GM23338 (cell line): ENCODE measurements at regions not wholly inside any gene's neighbourhood (a gene's known extent, or its start where the extent isn't known, plus 50 kb on each side); places are given as distances from the start of the nearest gene placed in this dataset.

ENCODE experiments used
- ATAC-seq: fragments of 200-7000 bp; cut with Tn5 transposase; 3 replicates; pipeline ENCODE4 v1.9.1; 2020
- DNase-seq: peaks from one replicate; pipeline ENCODE4 v3.0.0-alpha.2; 2015; ENCODE audit warnings: low spot score
- H2AFZ ChIP-seq: fragments of 200-600 bp; sonication (generic); 2 replicates; pipeline ENCODE4 v1.8.0; 2016; ENCODE audit warnings: antibody characterized with exemption, mild to moderate bottlenecking, moderate library complexity
- H3F3A ChIP-seq: fragments of 200-600 bp; sonication (generic); replicated peaks from 2 replicates; pipeline ENCODE4 v1.8.0; 2017; ENCODE audit warnings: antibody characterized with exemption, mixed run types, low read depth
- H3K27ac ChIP-seq: fragments of 200-600 bp; sonication (generic); 2 replicates; pipeline ENCODE4 v1.6.1; 2016; ENCODE audit warnings: low read depth
- H3K27me3 ChIP-seq: fragments of 200-600 bp; sonication (generic); 2 replicates; pipeline ENCODE4 v1.8.0; 2016; ENCODE audit warnings: mild to moderate bottlenecking, mixed run types, moderate library complexity; ENCODE audit not compliant: insufficient read depth
- H3K36me3 ChIP-seq: fragments of 200-600 bp; sonication (generic); 2 replicates; pipeline ENCODE4 v1.8.0; 2016; ENCODE audit warnings: mild to moderate bottlenecking; ENCODE audit not compliant: insufficient read depth
- H3K4me1 ChIP-seq: fragments of 200-600 bp; sonication (generic); 2 replicates; pipeline ENCODE4 v1.8.0; 2016; ENCODE audit warnings: mild to moderate bottlenecking, moderate library complexity; ENCODE audit not compliant: insufficient read depth
- H3K4me2 ChIP-seq: fragments of 200-600 bp; sonication (generic); 2 replicates; pipeline ENCODE4 v1.7.1; 2017; ENCODE audit warnings: mixed run types
- H3K4me3 ChIP-seq: fragments of 200-600 bp; sonication (generic); 2 replicates; pipeline ENCODE4 v1.6.1; 2016; ENCODE audit warnings: mixed run types
- H3K79me2 ChIP-seq: fragments of 200-600 bp; sonication (generic); replicated peaks from 2 replicates; pipeline ENCODE4 v1.8.0; 2017; ENCODE audit warnings: mild to moderate bottlenecking; ENCODE audit not compliant: insufficient read depth
- H3K9me2 ChIP-seq: fragments of 200-600 bp; sonication (generic); 2 replicates; pipeline ENCODE4 v1.8.0; 2017; ENCODE audit not compliant: insufficient read depth
- H4K20me1 ChIP-seq: fragments of 200-600 bp; sonication (generic); replicated peaks from 2 replicates; pipeline ENCODE4 v1.8.0; 2017; ENCODE audit warnings: mild to moderate bottlenecking; ENCODE audit not compliant: insufficient read depth
- H3K27ac Mint-ChIP-seq: 2 replicates; pipeline ENCODE4 v1.8.0; 2020; ENCODE audit warnings: inconsistent platforms, mild to moderate bottlenecking, moderate library complexity, mixed read lengths
- H3K27me3 Mint-ChIP-seq: 3 replicates; pipeline ENCODE4 v1.8.0; 2022; ENCODE audit warnings: low read depth, mild to moderate bottlenecking, moderate library complexity, mixed read lengths, inconsistent platforms; ENCODE audit not compliant: insufficient read depth, poor library complexity
- H3K36me3 Mint-ChIP-seq: 3 replicates; pipeline ENCODE4 v1.8.0; 2021; ENCODE audit warnings: low read depth, mild to moderate bottlenecking, inconsistent platforms, moderate library complexity, mixed read lengths
- H3K4me1 Mint-ChIP-seq: 3 replicates; pipeline ENCODE4 v1.8.0; 2020; ENCODE audit warnings: mild to moderate bottlenecking, inconsistent platforms, mixed read lengths
- H3K4me3 Mint-ChIP-seq: 3 replicates; pipeline ENCODE4 v1.8.0; 2021; ENCODE audit warnings: moderate library complexity, mild to moderate bottlenecking, inconsistent platforms, mixed read lengths
- H3K9me3 Mint-ChIP-seq: 3 replicates; pipeline ENCODE4 v1.8.0; 2020; ENCODE audit warnings: moderate library complexity, mild to moderate bottlenecking, inconsistent platforms, mixed read lengths
- CREB1 ChIP-seq: fragments of 250-450 bp; sonication (Bioruptor Pico); IDR thresholded peaks from 2 replicates; pipeline ENCODE4 v1.5.0; 2020; ENCODE audit warnings: low read depth, mild to moderate bottlenecking, moderate library complexity
- EZH2 ChIP-seq: fragments of 200-600 bp; sonication (generic); IDR thresholded peaks from one replicate; pipeline ENCODE4 v1.8.0; 2017; ENCODE audit warnings: antibody characterized with exemption, mild to moderate bottlenecking, low read depth; ENCODE audit not compliant: unreplicated experiment
- EZH2phosphoT487 ChIP-seq: fragments of 200-600 bp; sonication (generic); IDR thresholded peaks from one replicate; pipeline ENCODE4 v1.8.1; 2018; ENCODE audit warnings: antibody characterized with exemption; ENCODE audit not compliant: unreplicated experiment
- JUNB ChIP-seq: IDR thresholded peaks from one replicate; pipeline ENCODE4 v1.6.1; 2016; ENCODE audit warnings: antibody characterized with exemption; ENCODE audit not compliant: unreplicated experiment
- NANOG ChIP-seq: IDR thresholded peaks from 2 replicates; pipeline ENCODE4 v1.6.1; 2016; ENCODE audit warnings: antibody characterized with exemption, borderline replicate concordance
- POLR2AphosphoS5 ChIP-seq: IDR thresholded peaks from 2 replicates; pipeline ENCODE4 v1.6.1; 2016; ENCODE audit warnings: antibody characterized with exemption, low read depth
- STAT1 ChIP-seq: IDR thresholded peaks from one replicate; pipeline ENCODE4 v1.6.1; 2016; ENCODE audit warnings: antibody characterized with exemption; ENCODE audit not compliant: unreplicated experiment
- ZNF114 ChIP-seq: fragments of 250-450 bp; sonication (Bioruptor Pico); IDR thresholded peaks from 2 replicates; pipeline ENCODE4 v1.5.0; 2020; ENCODE audit warnings: mild to moderate bottlenecking, moderate library complexity
- ZNF331 ChIP-seq: fragments of 250-450 bp; sonication (Bioruptor Pico); IDR thresholded peaks from 2 replicates; pipeline ENCODE4 v1.5.0; 2020; ENCODE audit warnings: low read depth, mild to moderate bottlenecking, moderate library complexity
- TF ChIP-seq, protein P1 (sequence below): IDR thresholded peaks from one replicate; pipeline ENCODE4 v1.6.1; 2018; ENCODE audit warnings: antibody characterized with exemption; ENCODE audit not compliant: unreplicated experiment
- TF ChIP-seq, protein P2 (sequence below): IDR thresholded peaks from 2 replicates; pipeline ENCODE4 v1.6.1; 2016; ENCODE audit warnings: antibody characterized with exemption
- TF ChIP-seq, protein P3 (sequence below): fragments of 250-450 bp; sonication (Bioruptor Pico); IDR thresholded peaks from 2 replicates; pipeline ENCODE4 v1.5.0; 2020; ENCODE audit warnings: mild to moderate bottlenecking, moderate library complexity
- TF ChIP-seq, protein P4 (sequence below), 2 experiments: fragments of 200-600 bp in 1 of 2; sonication (generic) in 1 of 2; conservative IDR thresholded peaks; 2 replicates each; pipeline versions ENCODE4 v1.5.1 to v1.6.1; 2016 to 2017; ENCODE audit warnings: antibody characterized with exemption in 2 of 2, low read depth in 2 of 2, mild to moderate bottlenecking in 2 of 2, moderate library complexity in 1 of 2

DNA sequence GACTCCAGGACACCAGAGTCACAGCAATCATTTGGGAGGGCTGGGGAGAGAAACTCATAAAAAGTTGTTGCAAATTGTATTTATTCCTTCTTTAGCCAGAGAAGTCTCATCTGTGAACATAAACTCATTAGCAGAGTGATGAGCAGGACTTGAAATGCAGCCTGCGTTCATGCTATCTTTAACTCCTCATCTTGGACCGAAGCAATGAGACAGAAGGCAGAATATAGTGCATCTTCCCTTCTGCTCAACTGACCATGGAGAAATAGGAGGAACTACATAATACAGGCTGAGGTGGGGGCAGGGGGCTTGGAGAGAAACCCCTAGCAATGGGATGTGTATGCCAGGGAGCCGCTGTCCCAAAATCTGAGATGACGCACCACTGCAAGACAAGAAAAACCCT is 121.8 kb upstream of the AJAP1 start:
- no peaks in the 10 kb centered on the region for H3K79me2 ChIP-seq
- TF ChIP-seq, protein P1, sequence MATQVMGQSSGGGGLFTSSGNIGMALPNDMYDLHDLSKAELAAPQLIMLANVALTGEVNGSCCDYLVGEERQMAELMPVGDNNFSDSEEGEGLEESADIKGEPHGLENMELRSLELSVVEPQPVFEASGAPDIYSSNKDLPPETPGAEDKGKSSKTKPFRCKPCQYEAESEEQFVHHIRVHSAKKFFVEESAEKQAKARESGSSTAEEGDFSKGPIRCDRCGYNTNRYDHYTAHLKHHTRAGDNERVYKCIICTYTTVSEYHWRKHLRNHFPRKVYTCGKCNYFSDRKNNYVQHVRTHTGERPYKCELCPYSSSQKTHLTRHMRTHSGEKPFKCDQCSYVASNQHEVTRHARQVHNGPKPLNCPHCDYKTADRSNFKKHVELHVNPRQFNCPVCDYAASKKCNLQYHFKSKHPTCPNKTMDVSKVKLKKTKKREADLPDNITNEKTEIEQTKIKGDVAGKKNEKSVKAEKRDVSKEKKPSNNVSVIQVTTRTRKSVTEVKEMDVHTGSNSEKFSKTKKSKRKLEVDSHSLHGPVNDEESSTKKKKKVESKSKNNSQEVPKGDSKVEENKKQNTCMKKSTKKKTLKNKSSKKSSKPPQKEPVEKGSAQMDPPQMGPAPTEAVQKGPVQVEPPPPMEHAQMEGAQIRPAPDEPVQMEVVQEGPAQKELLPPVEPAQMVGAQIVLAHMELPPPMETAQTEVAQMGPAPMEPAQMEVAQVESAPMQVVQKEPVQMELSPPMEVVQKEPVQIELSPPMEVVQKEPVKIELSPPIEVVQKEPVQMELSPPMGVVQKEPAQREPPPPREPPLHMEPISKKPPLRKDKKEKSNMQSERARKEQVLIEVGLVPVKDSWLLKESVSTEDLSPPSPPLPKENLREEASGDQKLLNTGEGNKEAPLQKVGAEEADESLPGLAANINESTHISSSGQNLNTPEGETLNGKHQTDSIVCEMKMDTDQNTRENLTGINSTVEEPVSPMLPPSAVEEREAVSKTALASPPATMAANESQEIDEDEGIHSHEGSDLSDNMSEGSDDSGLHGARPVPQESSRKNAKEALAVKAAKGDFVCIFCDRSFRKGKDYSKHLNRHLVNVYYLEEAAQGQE, result no peak
- no peak for TF ChIP-seq EZH2
- TF ChIP-seq JUNB, result no peak
- no peak for TF ChIP-seq POLR2AphosphoS5
- TF ChIP-seq ZNF331 (CRISPR knock-in tag), result no peak
- TF ChIP-seq, protein P2, sequence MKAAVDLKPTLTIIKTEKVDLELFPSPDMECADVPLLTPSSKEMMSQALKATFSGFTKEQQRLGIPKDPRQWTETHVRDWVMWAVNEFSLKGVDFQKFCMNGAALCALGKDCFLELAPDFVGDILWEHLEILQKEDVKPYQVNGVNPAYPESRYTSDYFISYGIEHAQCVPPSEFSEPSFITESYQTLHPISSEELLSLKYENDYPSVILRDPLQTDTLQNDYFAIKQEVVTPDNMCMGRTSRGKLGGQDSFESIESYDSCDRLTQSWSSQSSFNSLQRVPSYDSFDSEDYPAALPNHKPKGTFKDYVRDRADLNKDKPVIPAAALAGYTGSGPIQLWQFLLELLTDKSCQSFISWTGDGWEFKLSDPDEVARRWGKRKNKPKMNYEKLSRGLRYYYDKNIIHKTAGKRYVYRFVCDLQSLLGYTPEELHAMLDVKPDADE, result no peak
- TF ChIP-seq, protein P3, sequence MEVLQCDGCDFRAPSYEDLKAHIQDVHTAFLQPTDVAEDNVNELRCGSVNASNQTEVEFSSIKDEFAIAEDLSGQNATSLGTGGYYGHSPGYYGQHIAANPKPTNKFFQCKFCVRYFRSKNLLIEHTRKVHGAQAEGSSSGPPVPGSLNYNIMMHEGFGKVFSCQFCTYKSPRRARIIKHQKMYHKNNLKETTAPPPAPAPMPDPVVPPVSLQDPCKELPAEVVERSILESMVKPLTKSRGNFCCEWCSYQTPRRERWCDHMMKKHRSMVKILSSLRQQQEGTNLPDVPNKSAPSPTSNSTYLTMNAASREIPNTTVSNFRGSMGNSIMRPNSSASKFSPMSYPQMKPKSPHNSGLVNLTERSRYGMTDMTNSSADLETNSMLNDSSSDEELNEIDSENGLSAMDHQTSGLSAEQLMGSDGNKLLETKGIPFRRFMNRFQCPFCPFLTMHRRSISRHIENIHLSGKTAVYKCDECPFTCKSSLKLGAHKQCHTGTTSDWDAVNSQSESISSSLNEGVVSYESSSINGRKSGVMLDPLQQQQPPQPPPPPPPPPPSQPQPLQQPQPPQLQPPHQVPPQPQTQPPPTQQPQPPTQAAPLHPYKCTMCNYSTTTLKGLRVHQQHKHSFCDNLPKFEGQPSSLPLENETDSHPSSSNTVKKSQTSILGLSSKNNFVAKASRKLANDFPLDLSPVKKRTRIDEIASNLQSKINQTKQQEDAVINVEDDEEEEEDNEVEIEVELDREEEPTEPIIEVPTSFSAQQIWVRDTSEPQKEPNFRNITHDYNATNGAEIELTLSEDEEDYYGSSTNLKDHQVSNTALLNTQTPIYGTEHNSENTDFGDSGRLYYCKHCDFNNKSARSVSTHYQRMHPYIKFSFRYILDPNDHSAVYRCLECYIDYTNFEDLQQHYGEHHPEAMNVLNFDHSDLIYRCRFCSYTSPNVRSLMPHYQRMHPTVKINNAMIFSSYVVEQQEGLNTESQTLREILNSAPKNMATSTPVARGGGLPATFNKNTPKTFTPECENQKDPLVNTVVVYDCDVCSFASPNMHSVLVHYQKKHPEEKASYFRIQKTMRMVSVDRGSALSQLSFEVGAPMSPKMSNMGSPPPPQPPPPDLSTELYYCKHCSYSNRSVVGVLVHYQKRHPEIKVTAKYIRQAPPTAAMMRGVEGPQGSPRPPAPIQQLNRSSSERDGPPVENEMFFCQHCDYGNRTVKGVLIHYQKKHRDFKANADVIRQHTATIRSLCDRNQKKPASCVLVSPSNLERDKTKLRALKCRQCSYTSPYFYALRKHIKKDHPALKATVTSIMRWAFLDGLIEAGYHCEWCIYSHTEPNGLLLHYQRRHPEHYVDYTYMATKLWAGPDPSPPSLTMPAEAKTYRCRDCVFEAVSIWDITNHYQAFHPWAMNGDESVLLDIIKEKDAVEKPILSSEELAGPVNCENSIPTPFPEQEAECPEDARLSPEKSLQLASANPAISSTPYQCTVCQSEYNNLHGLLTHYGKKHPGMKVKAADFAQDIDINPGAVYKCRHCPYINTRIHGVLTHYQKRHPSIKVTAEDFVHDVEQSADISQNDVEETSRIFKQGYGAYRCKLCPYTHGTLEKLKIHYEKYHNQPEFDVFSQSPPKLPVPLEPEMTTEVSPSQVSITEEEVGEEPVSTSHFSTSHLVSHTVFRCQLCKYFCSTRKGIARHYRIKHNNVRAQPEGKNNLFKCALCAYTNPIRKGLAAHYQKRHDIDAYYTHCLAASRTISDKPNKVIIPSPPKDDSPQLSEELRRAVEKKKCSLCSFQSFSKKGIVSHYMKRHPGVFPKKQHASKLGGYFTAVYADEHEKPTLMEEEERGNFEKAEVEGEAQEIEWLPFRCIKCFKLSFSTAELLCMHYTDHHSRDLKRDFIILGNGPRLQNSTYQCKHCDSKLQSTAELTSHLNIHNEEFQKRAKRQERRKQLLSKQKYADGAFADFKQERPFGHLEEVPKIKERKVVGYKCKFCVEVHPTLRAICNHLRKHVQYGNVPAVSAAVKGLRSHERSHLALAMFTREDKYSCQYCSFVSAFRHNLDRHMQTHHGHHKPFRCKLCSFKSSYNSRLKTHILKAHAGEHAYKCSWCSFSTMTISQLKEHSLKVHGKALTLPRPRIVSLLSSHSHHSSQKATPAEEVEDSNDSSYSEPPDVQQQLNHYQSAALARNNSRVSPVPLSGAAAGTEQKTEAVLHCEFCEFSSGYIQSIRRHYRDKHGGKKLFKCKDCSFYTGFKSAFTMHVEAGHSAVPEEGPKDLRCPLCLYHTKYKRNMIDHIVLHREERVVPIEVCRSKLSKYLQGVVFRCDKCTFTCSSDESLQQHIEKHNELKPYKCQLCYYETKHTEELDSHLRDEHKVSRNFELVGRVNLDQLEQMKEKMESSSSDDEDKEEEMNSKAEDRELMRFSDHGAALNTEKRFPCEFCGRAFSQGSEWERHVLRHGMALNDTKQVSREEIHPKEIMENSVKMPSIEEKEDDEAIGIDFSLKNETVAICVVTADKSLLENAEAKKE (CRISPR knock-in tag), result no peak
- TF ChIP-seq ZNF114, result no peak
- no peak for TF ChIP-seq EZH2phosphoT487
- TF ChIP-seq NANOG, result no peak
- no peak for TF ChIP-seq STAT1
- no peak for TF ChIP-seq CREB1 (CRISPR knock-in tag)
- TF ChIP-seq, protein P4, sequence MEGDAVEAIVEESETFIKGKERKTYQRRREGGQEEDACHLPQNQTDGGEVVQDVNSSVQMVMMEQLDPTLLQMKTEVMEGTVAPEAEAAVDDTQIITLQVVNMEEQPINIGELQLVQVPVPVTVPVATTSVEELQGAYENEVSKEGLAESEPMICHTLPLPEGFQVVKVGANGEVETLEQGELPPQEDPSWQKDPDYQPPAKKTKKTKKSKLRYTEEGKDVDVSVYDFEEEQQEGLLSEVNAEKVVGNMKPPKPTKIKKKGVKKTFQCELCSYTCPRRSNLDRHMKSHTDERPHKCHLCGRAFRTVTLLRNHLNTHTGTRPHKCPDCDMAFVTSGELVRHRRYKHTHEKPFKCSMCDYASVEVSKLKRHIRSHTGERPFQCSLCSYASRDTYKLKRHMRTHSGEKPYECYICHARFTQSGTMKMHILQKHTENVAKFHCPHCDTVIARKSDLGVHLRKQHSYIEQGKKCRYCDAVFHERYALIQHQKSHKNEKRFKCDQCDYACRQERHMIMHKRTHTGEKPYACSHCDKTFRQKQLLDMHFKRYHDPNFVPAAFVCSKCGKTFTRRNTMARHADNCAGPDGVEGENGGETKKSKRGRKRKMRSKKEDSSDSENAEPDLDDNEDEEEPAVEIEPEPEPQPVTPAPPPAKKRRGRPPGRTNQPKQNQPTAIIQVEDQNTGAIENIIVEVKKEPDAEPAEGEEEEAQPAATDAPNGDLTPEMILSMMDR (conservative IDR thresholded peaks at IDR 0.05; ENCODE audit: low read depth in 2 of 2), result no peak
- H4K20me1 ChIP-seq, result no peaks in the 10 kb centered on the region
- DNase-seq (no peak), ATAC-seq (no peak)
- Mint-ChIP-seq H3K9me3 (peaks cover 89% of the 10 kb centered on the region), H3K27me3 (peaks cover 5% of the 10 kb centered on the region), H3K36me3 (peaks cover 14% of the 10 kb centered on the region; the same call in 2 of the 3 replicates), H3K4me3 (no peak overlapping the region), H3K27ac (no peak overlapping the region), H3K4me1 (no peaks in the 10 kb centered on the region)
- no peak overlapping the region for H3K4me2 ChIP-seq
- no peaks in the 10 kb centered on the region; the same call in 1 of the 2 replicates for H3K36me3 ChIP-seq
- H3K4me1 ChIP-seq, result no peaks in the 10 kb centered on the region
- H3F3A ChIP-seq, result no peaks in the 10 kb centered on the region
- no peak overlapping the region for H3K4me3 ChIP-seq
- H2AFZ ChIP-seq, result no peak overlapping the region
- no peaks in the 10 kb centered on the region for H3K27me3 ChIP-seq
- H3K9me2 ChIP-seq, result no peaks in the 10 kb centered on the region
- no peak overlapping the region for H3K27ac ChIP-seq
